ENCODE measurements at regions not wholly inside any gene's neighbourhood (a gene's known extent, or its start where the extent isn't known, plus 50 kb on each side); places are given as distances from the start of the nearest gene placed in this dataset.

DNA sequence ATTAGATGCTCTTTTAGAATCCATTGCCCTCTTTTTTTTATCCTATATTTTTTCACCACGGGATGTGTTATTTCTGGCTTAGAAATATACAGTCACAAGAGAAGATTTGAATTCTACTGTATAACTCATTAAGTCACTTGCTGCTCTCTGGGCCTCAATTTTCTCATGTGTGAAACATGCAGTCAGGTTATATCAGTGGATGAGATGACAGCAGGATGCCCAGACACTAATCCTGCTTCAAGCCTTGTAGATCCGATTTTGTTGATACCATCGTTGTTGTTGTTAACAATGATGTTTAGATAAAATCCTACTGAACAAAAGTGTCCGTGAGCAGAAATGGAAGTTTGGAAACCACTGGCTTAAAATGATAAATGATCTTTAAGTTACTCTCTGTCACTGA, 421.9 kb upstream of the DMAC1 start:
- TF ChIP-seq, protein P1, sequence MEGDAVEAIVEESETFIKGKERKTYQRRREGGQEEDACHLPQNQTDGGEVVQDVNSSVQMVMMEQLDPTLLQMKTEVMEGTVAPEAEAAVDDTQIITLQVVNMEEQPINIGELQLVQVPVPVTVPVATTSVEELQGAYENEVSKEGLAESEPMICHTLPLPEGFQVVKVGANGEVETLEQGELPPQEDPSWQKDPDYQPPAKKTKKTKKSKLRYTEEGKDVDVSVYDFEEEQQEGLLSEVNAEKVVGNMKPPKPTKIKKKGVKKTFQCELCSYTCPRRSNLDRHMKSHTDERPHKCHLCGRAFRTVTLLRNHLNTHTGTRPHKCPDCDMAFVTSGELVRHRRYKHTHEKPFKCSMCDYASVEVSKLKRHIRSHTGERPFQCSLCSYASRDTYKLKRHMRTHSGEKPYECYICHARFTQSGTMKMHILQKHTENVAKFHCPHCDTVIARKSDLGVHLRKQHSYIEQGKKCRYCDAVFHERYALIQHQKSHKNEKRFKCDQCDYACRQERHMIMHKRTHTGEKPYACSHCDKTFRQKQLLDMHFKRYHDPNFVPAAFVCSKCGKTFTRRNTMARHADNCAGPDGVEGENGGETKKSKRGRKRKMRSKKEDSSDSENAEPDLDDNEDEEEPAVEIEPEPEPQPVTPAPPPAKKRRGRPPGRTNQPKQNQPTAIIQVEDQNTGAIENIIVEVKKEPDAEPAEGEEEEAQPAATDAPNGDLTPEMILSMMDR (conservative IDR thresholded peaks at IDR 0.05 in 1 of 2, IDR thresholded peaks at IDR 0.05 in 1 of 2; ENCODE audit: low read depth in 1 of 2, low read length in 2 of 2): no peak
- TF ChIP-seq EZH2 (IDR thresholded peaks at IDR 0.05; ENCODE audit: low read length, missing control alignments): no peak
